ENCODE measurements at regions not wholly inside any gene's neighbourhood (a gene's known extent, or its start where the extent isn't known, plus 50 kb on each side); places are given as distances from the start of the nearest gene placed in this dataset.

DNA sequence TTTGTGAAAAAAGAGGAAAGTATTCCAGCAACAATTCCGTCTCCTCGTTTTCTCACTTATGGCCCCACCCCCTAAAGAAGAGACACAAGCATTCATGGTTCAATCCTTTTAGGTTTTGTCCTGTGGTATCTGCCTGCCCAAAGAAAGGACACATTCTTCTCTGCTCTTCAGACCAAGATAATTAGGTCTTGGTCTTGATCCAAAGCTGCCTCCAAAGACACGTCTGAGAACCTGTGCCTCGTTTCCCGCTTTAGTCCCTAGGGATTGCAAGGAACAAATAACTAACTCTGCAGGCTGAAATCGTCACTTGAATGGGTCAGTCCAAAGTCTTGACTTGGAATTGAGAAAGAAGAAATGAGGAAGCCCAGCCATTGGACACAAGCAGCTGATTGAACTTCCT, 202.7 kb upstream of the FAR2 start:
- TF ChIP-seq, protein P1, sequence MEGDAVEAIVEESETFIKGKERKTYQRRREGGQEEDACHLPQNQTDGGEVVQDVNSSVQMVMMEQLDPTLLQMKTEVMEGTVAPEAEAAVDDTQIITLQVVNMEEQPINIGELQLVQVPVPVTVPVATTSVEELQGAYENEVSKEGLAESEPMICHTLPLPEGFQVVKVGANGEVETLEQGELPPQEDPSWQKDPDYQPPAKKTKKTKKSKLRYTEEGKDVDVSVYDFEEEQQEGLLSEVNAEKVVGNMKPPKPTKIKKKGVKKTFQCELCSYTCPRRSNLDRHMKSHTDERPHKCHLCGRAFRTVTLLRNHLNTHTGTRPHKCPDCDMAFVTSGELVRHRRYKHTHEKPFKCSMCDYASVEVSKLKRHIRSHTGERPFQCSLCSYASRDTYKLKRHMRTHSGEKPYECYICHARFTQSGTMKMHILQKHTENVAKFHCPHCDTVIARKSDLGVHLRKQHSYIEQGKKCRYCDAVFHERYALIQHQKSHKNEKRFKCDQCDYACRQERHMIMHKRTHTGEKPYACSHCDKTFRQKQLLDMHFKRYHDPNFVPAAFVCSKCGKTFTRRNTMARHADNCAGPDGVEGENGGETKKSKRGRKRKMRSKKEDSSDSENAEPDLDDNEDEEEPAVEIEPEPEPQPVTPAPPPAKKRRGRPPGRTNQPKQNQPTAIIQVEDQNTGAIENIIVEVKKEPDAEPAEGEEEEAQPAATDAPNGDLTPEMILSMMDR (IDR thresholded peaks at IDR 0.05), result no peak
- TF ChIP-seq POLR2A (IDR thresholded peaks at IDR 0.05), result no peak

Measured in right lobe of liver (tissue), 4 donors.